Muscle of leg (tissue), 3 donors: ENCODE measurements at regions not wholly inside any gene's neighbourhood (a gene's known extent, or its start where the extent isn't known, plus 50 kb on each side); places are given as distances from the start of the nearest gene placed in this dataset.

ENCODE experiments used
- DNase-seq: peaks from one replicate; pipeline ENCODE4 v3.0.0; 2013
- H3K27ac ChIP-seq: one replicate; pipeline ENCODE4 v1.5.1; 2013; ENCODE audit warnings: mild to moderate bottlenecking, low read length, control low read depth
- H3K27me3 ChIP-seq: one replicate; pipeline ENCODE4 v1.6.1; 2013; ENCODE audit warnings: low read length; ENCODE audit not compliant: control insufficient read depth, insufficient read depth
- H3K36me3 ChIP-seq: one replicate; pipeline ENCODE4 v1.6.1; 2013; ENCODE audit warnings: low read length; ENCODE audit not compliant: control insufficient read depth, insufficient read depth
- H3K4me1 ChIP-seq: one replicate; pipeline ENCODE4 v1.6.1; 2013; ENCODE audit warnings: low read length; ENCODE audit not compliant: control insufficient read depth, insufficient read depth
- H3K4me3 ChIP-seq: one replicate; pipeline ENCODE4 v1.5.1; 2013; ENCODE audit warnings: low read length, control low read depth
- H3K9me3 ChIP-seq: replicated peaks from 2 replicates; pipeline ENCODE4 v1.6.1; 2013; ENCODE audit warnings: low read depth, low read length; ENCODE audit not compliant: control insufficient read depth
- WGBS: methylation state at CpG from one replicate; pipeline ENCODE4 v1.1.5; 2013; ENCODE audit warnings: missing lambda C conversion rate; ENCODE audit not compliant: insufficient coverage; 5-methylcytosine and 5-hydroxymethylcytosine counted together

- Histone ChIP-seq H3K9me3 (no peaks in the 10 kb centered on the region), H3K27ac (no peak overlapping the region), H3K4me1 (no peaks in the 10 kb centered on the region), H3K36me3 (no peaks in the 10 kb centered on the region), H3K4me3 (no peak overlapping the region), H3K27me3 (no peaks in the 10 kb centered on the region)
- DNase-seq = no peak
- WGBS = no CpG with 5 or more reads among the region's 2 CpGs
Measured at GRCh38 chr1:62978741-62979140, 194.8 kb downstream of the ATG4C start.

GRCh38 chr1:62981434-62981833, 197.5 kb downstream of the ATG4C start:
- no peaks in the 10 kb centered on the region for H3K36me3 ChIP-seq
- no peaks in the 10 kb centered on the region for H3K27me3 ChIP-seq
- WGBS = no CpG with 5 or more reads among the region's 5 CpGs
- no peak overlapping the region for H3K27ac ChIP-seq
- no peak overlapping the region for H3K4me3 ChIP-seq
- no peaks in the 10 kb centered on the region for H3K4me1 ChIP-seq
- H3K9me3 ChIP-seq = no peaks in the 10 kb centered on the region
- DNase-seq = no peak

- H3K4me1 ChIP-seq = no peaks in the 10 kb centered on the region
- H3K36me3 ChIP-seq = no peaks in the 10 kb centered on the region
- no peak overlapping the region for H3K27ac ChIP-seq
- H3K27me3 ChIP-seq = no peaks in the 10 kb centered on the region
- no peaks in the 10 kb centered on the region for H3K9me3 ChIP-seq
- no peak overlapping the region for H3K4me3 ChIP-seq
- no peak for DNase-seq
- no CpG with 5 or more reads among the region's 5 CpGs for WGBS
Measured at GRCh38 chr1:62988867-62989266, 204.9 kb downstream of the ATG4C start.

- no peak overlapping the region for H3K27ac ChIP-seq
- DNase-seq = no peak
- no peaks in the 10 kb centered on the region for H3K9me3 ChIP-seq
- no peaks in the 10 kb centered on the region for H3K36me3 ChIP-seq
- H3K27me3 ChIP-seq = no peaks in the 10 kb centered on the region
- H3K4me1 ChIP-seq = no peaks in the 10 kb centered on the region
- WGBS = 71% methylated on average over 1 of the region's 5 CpGs
- no peak overlapping the region for H3K4me3 ChIP-seq
Measured at GRCh38 chr1:62989497-62989896, 205.6 kb downstream of the ATG4C start.

GRCh38 chr1:62991152-62991551, 207.2 kb downstream of the ATG4C start:
- Histone ChIP-seq H3K4me1 (no peaks in the 10 kb centered on the region), H3K9me3 (no peaks in the 10 kb centered on the region), H3K4me3 (no peak overlapping the region), H3K36me3 (no peaks in the 10 kb centered on the region), H3K27ac (no peak overlapping the region), H3K27me3 (no peaks in the 10 kb centered on the region)
- WGBS = 22% methylated on average over 2 of the region's 3 CpGs
- DNase-seq = no peak

- H3K4me1 ChIP-seq = no peaks in the 10 kb centered on the region
- H3K4me3 ChIP-seq = no peak overlapping the region
- H3K36me3 ChIP-seq = no peaks in the 10 kb centered on the region
- DNase-seq = no peak
- H3K27ac ChIP-seq = no peak overlapping the region
- peaks cover 2% of the 10 kb centered on the region for H3K27me3 ChIP-seq
- H3K9me3 ChIP-seq = no peaks in the 10 kb centered on the region
- no CpG with 5 or more reads among the region's 5 CpGs for WGBS
Measured at GRCh38 chr1:62993844-62994243, 209.9 kb downstream of the ATG4C start.

- H3K36me3 ChIP-seq = no peaks in the 10 kb centered on the region
- H3K4me3 ChIP-seq = no peak overlapping the region
- 100% methylated on average over 1 of the region's 4 CpGs for WGBS
- no peak for DNase-seq
- peaks cover 6% of the 10 kb centered on the region for H3K27me3 ChIP-seq
- H3K9me3 ChIP-seq = no peaks in the 10 kb centered on the region
- H3K27ac ChIP-seq = no peak overlapping the region
- no peaks in the 10 kb centered on the region for H3K4me1 ChIP-seq
Measured at GRCh38 chr1:62995173-62995572, 211.2 kb downstream of the ATG4C start.

- no peak overlapping the region for H3K27ac ChIP-seq
- no peak overlapping the region for H3K4me3 ChIP-seq
- no peak for DNase-seq
- no peaks in the 10 kb centered on the region for H3K4me1 ChIP-seq
- no peaks in the 10 kb centered on the region for H3K9me3 ChIP-seq
- H3K36me3 ChIP-seq = no peaks in the 10 kb centered on the region
- peaks cover 6% of the 10 kb centered on the region for H3K27me3 ChIP-seq
- no CpG with 5 or more reads among the region's 5 CpGs for WGBS
Measured at GRCh38 chr1:62997884-62998283, 214.0 kb downstream of the ATG4C start.

- H3K27ac ChIP-seq = no peak overlapping the region
- no peaks in the 10 kb centered on the region for H3K9me3 ChIP-seq
- WGBS = no CpG with 5 or more reads among the region's 10 CpGs
- H3K4me1 ChIP-seq = no peaks in the 10 kb centered on the region
- no peaks in the 10 kb centered on the region for H3K36me3 ChIP-seq
- peaks cover 6% of the 10 kb centered on the region for H3K27me3 ChIP-seq
- no peak overlapping the region for H3K4me3 ChIP-seq
- DNase-seq = no peak
Measured at GRCh38 chr1:62998845-62999649, 215.1 kb downstream of the ATG4C start.

- Histone ChIP-seq H3K4me1 (no peaks in the 10 kb centered on the region), H3K27ac (no peak overlapping the region), H3K4me3 (no peak overlapping the region), H3K36me3 (no peaks in the 10 kb centered on the region), H3K9me3 (no peaks in the 10 kb centered on the region), H3K27me3 (peaks cover 6% of the 10 kb centered on the region)
- WGBS = 37% methylated on average over 10 of the region's 10 CpGs
- DNase-seq = no peak
Measured at GRCh38 chr1:63000508-63000907, 216.6 kb downstream of the ATG4C start.

GRCh38 chr1:63004868-63005267, 220.9 kb downstream of the ATG4C start:
- Histone ChIP-seq H3K27me3 (no peaks in the 10 kb centered on the region), H3K9me3 (no peaks in the 10 kb centered on the region), H3K27ac (no peak overlapping the region), H3K4me3 (no peak overlapping the region), H3K36me3 (no peaks in the 10 kb centered on the region), H3K4me1 (no peaks in the 10 kb centered on the region)
- no CpG with 5 or more reads among the region's 1 CpG for WGBS
- DNase-seq = no peak
